Panc1 (cell line): ENCODE measurements at regions not wholly inside any gene's neighbourhood (a gene's known extent, or its start where the extent isn't known, plus 50 kb on each side); places are given as distances from the start of the nearest gene placed in this dataset.

ENCODE experiments used
- ATAC-seq: fragments of 200-7000 bp; cut with Tn5 transposase; 2 replicates; pipeline ENCODE4 v1.9.1; 2020; ENCODE audit warnings: mild to moderate bottlenecking, moderate library complexity
- BruUV-seq: library from RNA; stranded (reverse); fragments of 400-500 nt; replicated peaks from 2 replicates; lab custom pipeline; 2021; lab: Mats Ljungman, UMichigan
- CTCF ChIA-PET: fragments of 300-600 bp; sonication (Branson Sonifier 250); formaldehyde crosslinking; loops from one replicate; lab custom pipeline; 2022; ENCODE audit warnings: antibody characterized with exemption; lab: Charles Lee
- POLR2A ChIA-PET: fragments of 300-600 bp; sonication (Branson Sonifier 250); formaldehyde crosslinking; loops from one replicate; lab custom pipeline; 2022; ENCODE audit warnings: antibody characterized with exemption; lab: Charles Lee
- DNase-seq: peaks from one replicate; pipeline ENCODE4 v3.0.0-alpha.2; 2010; ENCODE audit warnings: low read depth, low spot score
- H3K27ac ChIP-seq: 2 replicates; pipeline ENCODE4 v1.5.1; 2011; ENCODE audit warnings: mild to moderate bottlenecking, low read length, inconsistent platforms
- H3K27me3 ChIP-seq: fragments of 200-500 bp; sonication (Bioruptor generic); 2 replicates; pipeline ENCODE4 v1.6.0; 2014; ENCODE audit warnings: low read length, inconsistent platforms; ENCODE audit not compliant: control insufficient read depth, insufficient read depth
- H3K36me3 ChIP-seq: fragments of 200-500 bp; sonication (Bioruptor generic); 2 replicates; pipeline ENCODE4 v1.5.1; 2014; ENCODE audit warnings: inconsistent platforms, mild to moderate bottlenecking, low read length, moderate library complexity; ENCODE audit not compliant: control insufficient read depth, insufficient read depth
- H3K4me1 ChIP-seq: 2 replicates; pipeline ENCODE4 v1.5.1; 2011; ENCODE audit warnings: inconsistent platforms, mild to moderate bottlenecking, low read length, moderate library complexity; ENCODE audit not compliant: control insufficient read depth, insufficient read depth
- H3K4me3 ChIP-seq, 2 experiments: 2 replicates each; pipeline ENCODE4 v1.5.1; 2011 to 2012; ENCODE audit warnings: low read depth in 2 of 2, low read length in 2 of 2, mild to moderate bottlenecking in 2 of 2, inconsistent platforms in 1 of 2, moderate library complexity in 1 of 2
- H3K9me3 ChIP-seq: fragments of 200-500 bp; sonication (Bioruptor generic); 2 replicates; pipeline ENCODE4 v1.5.1; 2014; ENCODE audit warnings: low read depth, mild to moderate bottlenecking, inconsistent platforms, low read length, moderate library complexity; ENCODE audit not compliant: control insufficient read depth, insufficient read depth
- POLR2AphosphoS5 ChIP-seq: IDR thresholded peaks from 2 replicates; pipeline ENCODE4 v1.6.1; 2012; ENCODE audit warnings: mild to moderate bottlenecking, low read depth, low read length, moderate library complexity
- SIN3A ChIP-seq: IDR thresholded peaks from 2 replicates; pipeline ENCODE4 v1.6.1; 2012; ENCODE audit warnings: low read depth, mild to moderate bottlenecking, low read length, moderate library complexity, borderline replicate concordance; ENCODE audit not compliant: insufficient read depth
- TCF7L2 ChIP-seq: IDR thresholded peaks from 2 replicates; pipeline ENCODE4 v1.6.1; 2011; ENCODE audit warnings: mild to moderate bottlenecking, low read depth, low read length, inconsistent platforms
- in situ Hi-C: cut with HindIII; loops from 2 replicates; pipeline ENCODE4 v1.10.0; 2016; ENCODE audit warnings: low sequenced_read_pairs, low pct_unique_long_range_greater_than_20kb
- intact Hi-C: fragments of 100-400 bp; cut with micrococcal nuclease; formaldehyde crosslinking; loops from one replicate; pipeline ENCODE4 v1.10.0; 2022; ENCODE audit not compliant: unreplicated experiment
- TF ChIP-seq, protein P1 (sequence below), 2 experiments: IDR thresholded peaks; 2 replicates each; pipeline ENCODE4 v1.6.1; 2011 to 2012; ENCODE audit warnings: low read depth in 2 of 2, control low read depth in 1 of 2, low read length in 1 of 2, mild to moderate bottlenecking in 1 of 2, moderate library complexity in 1 of 2; ENCODE audit not compliant: insufficient read depth in 1 of 2
- TF ChIP-seq, protein P2 (sequence below): fragments of 450-650 bp; IDR thresholded peaks from 2 replicates; pipeline ENCODE4 v1.5.1; 2017; ENCODE audit warnings: mild to moderate bottlenecking

DNA sequence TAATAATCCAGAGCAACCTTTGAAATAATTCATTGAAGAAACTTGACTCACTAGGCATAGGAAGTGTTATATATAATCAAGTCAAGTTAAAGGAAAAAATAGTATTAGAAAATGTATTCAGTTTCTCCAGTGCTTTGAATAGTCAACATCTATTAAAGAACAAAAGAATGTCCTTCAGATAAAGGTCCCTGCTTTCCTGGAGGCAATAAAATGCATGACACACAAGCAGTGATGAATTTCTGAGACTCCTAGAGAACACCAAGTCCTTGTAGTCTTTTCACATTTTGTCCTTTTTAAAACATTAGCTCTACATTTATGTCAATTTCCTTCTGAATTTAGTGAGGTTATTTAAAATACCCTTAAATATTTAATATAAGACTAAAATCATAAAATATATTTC, 695.5 kb downstream of the EPHA3 start:
- TF ChIP-seq SIN3A, result no peak
- no peak for TF ChIP-seq TCF7L2
- TF ChIP-seq, protein P1, sequence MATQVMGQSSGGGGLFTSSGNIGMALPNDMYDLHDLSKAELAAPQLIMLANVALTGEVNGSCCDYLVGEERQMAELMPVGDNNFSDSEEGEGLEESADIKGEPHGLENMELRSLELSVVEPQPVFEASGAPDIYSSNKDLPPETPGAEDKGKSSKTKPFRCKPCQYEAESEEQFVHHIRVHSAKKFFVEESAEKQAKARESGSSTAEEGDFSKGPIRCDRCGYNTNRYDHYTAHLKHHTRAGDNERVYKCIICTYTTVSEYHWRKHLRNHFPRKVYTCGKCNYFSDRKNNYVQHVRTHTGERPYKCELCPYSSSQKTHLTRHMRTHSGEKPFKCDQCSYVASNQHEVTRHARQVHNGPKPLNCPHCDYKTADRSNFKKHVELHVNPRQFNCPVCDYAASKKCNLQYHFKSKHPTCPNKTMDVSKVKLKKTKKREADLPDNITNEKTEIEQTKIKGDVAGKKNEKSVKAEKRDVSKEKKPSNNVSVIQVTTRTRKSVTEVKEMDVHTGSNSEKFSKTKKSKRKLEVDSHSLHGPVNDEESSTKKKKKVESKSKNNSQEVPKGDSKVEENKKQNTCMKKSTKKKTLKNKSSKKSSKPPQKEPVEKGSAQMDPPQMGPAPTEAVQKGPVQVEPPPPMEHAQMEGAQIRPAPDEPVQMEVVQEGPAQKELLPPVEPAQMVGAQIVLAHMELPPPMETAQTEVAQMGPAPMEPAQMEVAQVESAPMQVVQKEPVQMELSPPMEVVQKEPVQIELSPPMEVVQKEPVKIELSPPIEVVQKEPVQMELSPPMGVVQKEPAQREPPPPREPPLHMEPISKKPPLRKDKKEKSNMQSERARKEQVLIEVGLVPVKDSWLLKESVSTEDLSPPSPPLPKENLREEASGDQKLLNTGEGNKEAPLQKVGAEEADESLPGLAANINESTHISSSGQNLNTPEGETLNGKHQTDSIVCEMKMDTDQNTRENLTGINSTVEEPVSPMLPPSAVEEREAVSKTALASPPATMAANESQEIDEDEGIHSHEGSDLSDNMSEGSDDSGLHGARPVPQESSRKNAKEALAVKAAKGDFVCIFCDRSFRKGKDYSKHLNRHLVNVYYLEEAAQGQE (IDR thresholded peaks at IDR 0.05; ENCODE audit: insufficient read depth in 1 of 2, low read depth in 2 of 2, low read length in 1 of 2), result no peak
- TF ChIP-seq, protein P2, sequence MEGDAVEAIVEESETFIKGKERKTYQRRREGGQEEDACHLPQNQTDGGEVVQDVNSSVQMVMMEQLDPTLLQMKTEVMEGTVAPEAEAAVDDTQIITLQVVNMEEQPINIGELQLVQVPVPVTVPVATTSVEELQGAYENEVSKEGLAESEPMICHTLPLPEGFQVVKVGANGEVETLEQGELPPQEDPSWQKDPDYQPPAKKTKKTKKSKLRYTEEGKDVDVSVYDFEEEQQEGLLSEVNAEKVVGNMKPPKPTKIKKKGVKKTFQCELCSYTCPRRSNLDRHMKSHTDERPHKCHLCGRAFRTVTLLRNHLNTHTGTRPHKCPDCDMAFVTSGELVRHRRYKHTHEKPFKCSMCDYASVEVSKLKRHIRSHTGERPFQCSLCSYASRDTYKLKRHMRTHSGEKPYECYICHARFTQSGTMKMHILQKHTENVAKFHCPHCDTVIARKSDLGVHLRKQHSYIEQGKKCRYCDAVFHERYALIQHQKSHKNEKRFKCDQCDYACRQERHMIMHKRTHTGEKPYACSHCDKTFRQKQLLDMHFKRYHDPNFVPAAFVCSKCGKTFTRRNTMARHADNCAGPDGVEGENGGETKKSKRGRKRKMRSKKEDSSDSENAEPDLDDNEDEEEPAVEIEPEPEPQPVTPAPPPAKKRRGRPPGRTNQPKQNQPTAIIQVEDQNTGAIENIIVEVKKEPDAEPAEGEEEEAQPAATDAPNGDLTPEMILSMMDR, result no peak
- TF ChIP-seq POLR2AphosphoS5, result no peak
- Histone ChIP-seq H3K36me3 (no peaks in the 10 kb centered on the region), H3K4me3 (no peak overlapping the region), H3K27ac (no peak overlapping the region), H3K4me1 (no peaks in the 10 kb centered on the region), H3K27me3 (no peaks in the 10 kb centered on the region), H3K9me3 (no peaks in the 10 kb centered on the region)
- in situ Hi-C loops (no loop called here), intact Hi-C loops (no loop called here)
- ATAC-seq (no peak), DNase-seq (no peak)
- no TSS peak for BruUV-seq
- ChIA-PET POLR2A (no interaction called here), CTCF (no interaction called here)

DNA sequence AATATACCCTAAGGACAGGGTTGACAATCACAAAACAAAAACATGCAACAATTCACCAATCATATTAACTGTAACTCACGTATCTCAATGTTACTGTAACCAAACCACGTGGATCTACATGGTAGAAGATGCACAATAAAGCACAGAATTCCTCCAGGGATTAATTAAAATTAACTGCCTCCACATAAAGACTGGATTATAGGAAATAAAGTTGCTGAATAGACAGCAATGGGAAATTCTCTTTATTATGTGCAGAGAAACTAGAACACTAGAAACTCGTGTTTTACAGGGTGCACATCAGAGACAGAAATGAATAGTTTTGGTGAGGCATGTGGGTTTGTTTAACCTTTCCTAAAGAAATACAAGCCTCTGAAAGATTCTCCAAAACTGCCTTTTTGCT, 696.3 kb downstream of the EPHA3 start:
- ChIA-PET POLR2A (no interaction called here), CTCF (no interaction called here)
- intact Hi-C loops (no loop called here), in situ Hi-C loops (no loop called here)
- no peak for DNase-seq
- H3K4me3 ChIP-seq, result no peak overlapping the region
- ATAC-seq, result no peak
- no TSS peak for BruUV-seq
- H3K36me3 ChIP-seq, result no peaks in the 10 kb centered on the region
- no peaks in the 10 kb centered on the region for H3K4me1 ChIP-seq
- H3K27me3 ChIP-seq, result no peaks in the 10 kb centered on the region
- H3K9me3 ChIP-seq, result no peaks in the 10 kb centered on the region
- TF ChIP-seq, protein P2, result no peak
- no peak for TF ChIP-seq SIN3A
- no peak for TF ChIP-seq TCF7L2
- no peak for TF ChIP-seq POLR2AphosphoS5
- TF ChIP-seq, protein P1 (IDR thresholded peaks at IDR 0.05; ENCODE audit: insufficient read depth in 1 of 2, low read depth in 2 of 2, low read length in 1 of 2), result no peak
- no peak overlapping the region for H3K27ac ChIP-seq
